ENCODE measurements at regions not wholly inside any gene's neighbourhood (a gene's known extent, or its start where the extent isn't known, plus 50 kb on each side); places are given as distances from the start of the nearest gene placed in this dataset.
"Not testable (repeated sequence)": the region's sequence is repeated elsewhere in the genome, so short reads cannot be mapped to it uniquely, and the experiment has no call there.

- Mint-ChIP-seq H3K4me3 (ENCODE audit: unreplicated experiment) (no peak overlapping the region), H3K36me3 (ENCODE audit: low read depth, unreplicated experiment) (peaks cover 9% of the 10 kb centered on the region), H3K27ac (ENCODE audit: unreplicated experiment) (no peak overlapping the region), H3K4me1 (ENCODE audit: unreplicated experiment) (peaks cover 12% of the 10 kb centered on the region), H3K27me3 (ENCODE audit: unreplicated experiment) (peaks cover 2% of the 10 kb centered on the region), H3K9me3 (ENCODE audit: unreplicated experiment) (no peaks in the 10 kb centered on the region)
- TF ChIP-seq CTCF (IDR thresholded peaks at IDR 0.05; ENCODE audit: unreplicated experiment) = no peak
- DNase-seq (ENCODE audit: low spot score) = no peak
Measured at GRCh38 chr6:157727629-157728182, 95.3 kb upstream of the SNX9 start.

- no peak for DNase-seq (ENCODE audit: low spot score)
- no peak overlapping the region for H3K27ac Mint-ChIP-seq (ENCODE audit: unreplicated experiment)
- TF ChIP-seq CTCF (IDR thresholded peaks at IDR 0.05; ENCODE audit: unreplicated experiment) = no peak
- peaks cover 12% of the 10 kb centered on the region for H3K4me1 Mint-ChIP-seq (ENCODE audit: unreplicated experiment)
- H3K9me3 Mint-ChIP-seq (ENCODE audit: unreplicated experiment) = no peaks in the 10 kb centered on the region
- no peak overlapping the region for H3K4me3 Mint-ChIP-seq (ENCODE audit: unreplicated experiment)
- peaks cover 2% of the 10 kb centered on the region for H3K27me3 Mint-ChIP-seq (ENCODE audit: unreplicated experiment)
- peaks cover 9% of the 10 kb centered on the region for H3K36me3 Mint-ChIP-seq (ENCODE audit: low read depth, unreplicated experiment)
Measured at GRCh38 chr6:157728183-157728881, 94.7 kb upstream of the SNX9 start.

GRCh38 chr6:157731221-157731620 lies 91.8 kb upstream of the SNX9 start:
- no peak for TF ChIP-seq CTCF (IDR thresholded peaks at IDR 0.05; ENCODE audit: unreplicated experiment)
- Mint-ChIP-seq H3K9me3 (ENCODE audit: unreplicated experiment) (no peaks in the 10 kb centered on the region), H3K27me3 (ENCODE audit: unreplicated experiment) (peaks cover 5% of the 10 kb centered on the region), H3K4me3 (ENCODE audit: unreplicated experiment) (no peak overlapping the region), H3K36me3 (ENCODE audit: low read depth, unreplicated experiment) (peaks cover 1% of the 10 kb centered on the region), H3K27ac (ENCODE audit: unreplicated experiment) (no peak overlapping the region), H3K4me1 (ENCODE audit: unreplicated experiment) (peaks cover 14% of the 10 kb centered on the region)
- no peak for DNase-seq (ENCODE audit: low spot score)

GRCh38 chr6:157732007-157732406 lies 91.0 kb upstream of the SNX9 start:
- no peak overlapping the region for H3K27ac Mint-ChIP-seq (ENCODE audit: unreplicated experiment)
- DNase-seq (ENCODE audit: low spot score) = no peak
- no peak overlapping the region for H3K4me3 Mint-ChIP-seq (ENCODE audit: unreplicated experiment)
- H3K9me3 Mint-ChIP-seq (ENCODE audit: unreplicated experiment) = no peaks in the 10 kb centered on the region
- H3K4me1 Mint-ChIP-seq (ENCODE audit: unreplicated experiment) = peaks cover 11% of the 10 kb centered on the region
- H3K36me3 Mint-ChIP-seq (ENCODE audit: low read depth, unreplicated experiment) = no peaks in the 10 kb centered on the region
- H3K27me3 Mint-ChIP-seq (ENCODE audit: unreplicated experiment) = peaks cover 5% of the 10 kb centered on the region
- TF ChIP-seq CTCF (IDR thresholded peaks at IDR 0.05; ENCODE audit: unreplicated experiment) = no peak

- no peaks in the 10 kb centered on the region for H3K36me3 Mint-ChIP-seq (ENCODE audit: low read depth, unreplicated experiment)
- H3K27me3 Mint-ChIP-seq (ENCODE audit: unreplicated experiment) = peaks cover 4% of the 10 kb centered on the region
- H3K9me3 Mint-ChIP-seq (ENCODE audit: unreplicated experiment) = no peaks in the 10 kb centered on the region
- no peak for DNase-seq (ENCODE audit: low spot score)
- H3K27ac Mint-ChIP-seq (ENCODE audit: unreplicated experiment) = no peak overlapping the region
- no peak overlapping the region for H3K4me3 Mint-ChIP-seq (ENCODE audit: unreplicated experiment)
- peaks cover 11% of the 10 kb centered on the region for H3K4me1 Mint-ChIP-seq (ENCODE audit: unreplicated experiment)
- TF ChIP-seq CTCF (IDR thresholded peaks at IDR 0.05; ENCODE audit: unreplicated experiment) = no peak
Measured at GRCh38 chr6:157732416-157733161, 90.5 kb upstream of the SNX9 start.

- not testable (repeated sequence) for H3K27me3 Mint-ChIP-seq (ENCODE audit: unreplicated experiment); DNase-seq (ENCODE audit: low spot score); H3K27ac Mint-ChIP-seq (ENCODE audit: unreplicated experiment); H3K36me3 Mint-ChIP-seq (ENCODE audit: low read depth, unreplicated experiment); H3K9me3 Mint-ChIP-seq (ENCODE audit: unreplicated experiment); H3K4me3 Mint-ChIP-seq (ENCODE audit: unreplicated experiment); H3K4me1 Mint-ChIP-seq (ENCODE audit: unreplicated experiment)
Measured at GRCh38 chr6:157736555-157736954, 86.5 kb upstream of the SNX9 start.

All from endothelial cell (in vitro differentiated cells).